DND-41 (cell line): ENCODE measurements at regions not wholly inside any gene's neighbourhood (a gene's known extent, or its start where the extent isn't known, plus 50 kb on each side); places are given as distances from the start of the nearest gene placed in this dataset.

Source experiments
- CTCF ChIP-seq: IDR thresholded peaks from 2 replicates; pipeline ENCODE4 v1.5.1; 2012; ENCODE audit warnings: borderline replicate concordance, low read length, moderate library complexity, mild to moderate bottlenecking; ENCODE audit not compliant: poor library complexity, severe bottlenecking; ENCODE audit errors: extremely low read depth
- EZH2 ChIP-seq: IDR thresholded peaks from 3 replicates; pipeline ENCODE4 v1.6.1; 2012; ENCODE audit warnings: borderline replicate concordance, low read depth, mild to moderate bottlenecking, moderate library complexity, low read length, inconsistent platforms; ENCODE audit not compliant: severe bottlenecking

GRCh38 chr11:91136631-91137030 lies 913.8 kb upstream of the CHORDC1 start:
- no peak for TF ChIP-seq CTCF
- TF ChIP-seq EZH2: no peak
